Activated CD4-positive, alpha-beta T cell treated with anti-CD3 and anti-CD28 coated beads, Interleukin-2, amount 10 ng/mL, durations not matched to agents 7 days and 5 days (primary cell): ENCODE measurements at regions not wholly inside any gene's neighbourhood (a gene's known extent, or its start where the extent isn't known, plus 50 kb on each side); places are given as distances from the start of the nearest gene placed in this dataset.

Experiments
- CTCF ChIA-PET: fragments of 350-600 bp; sonication (Branson Sonifier 250); formaldehyde crosslinking; loops from one replicate; lab custom pipeline; 2021; ENCODE audit warnings: antibody characterized with exemption; lab: Charles Lee
- POLR2A ChIA-PET: fragments of 350-600 bp; sonication (Branson Sonifier 250); formaldehyde crosslinking; loops from one replicate; lab custom pipeline; 2021; ENCODE audit warnings: antibody characterized with exemption; lab: Charles Lee
- DNase-seq: peaks from one replicate; pipeline ENCODE4 v3.0.0-alpha.2; 2020
- H3K27ac Mint-ChIP-seq: one replicate; pipeline ENCODE4 v1.8.0; 2021; ENCODE audit warnings: mild to moderate bottlenecking, moderate library complexity, mixed read lengths
- H3K27me3 Mint-ChIP-seq: one replicate; pipeline ENCODE4 v1.8.0; 2021; ENCODE audit warnings: mixed read lengths
- H3K36me3 Mint-ChIP-seq: one replicate; pipeline ENCODE4 v1.8.0; 2021; ENCODE audit warnings: low read depth, mixed read lengths
- H3K4me1 Mint-ChIP-seq: one replicate; pipeline ENCODE4 v1.8.0; 2021; ENCODE audit warnings: mixed read lengths
- H3K4me3 Mint-ChIP-seq: one replicate; pipeline ENCODE4 v1.8.0; 2021; ENCODE audit warnings: mild to moderate bottlenecking, moderate library complexity, mixed read lengths
- H3K9me3 Mint-ChIP-seq: one replicate; pipeline ENCODE4 v1.8.0; 2021; ENCODE audit warnings: mixed read lengths

- DNase-seq = no peak
- Mint-ChIP-seq H3K36me3 (no peaks in the 10 kb centered on the region), H3K9me3 (peaks cover 5% of the 10 kb centered on the region), H3K4me1 (no peaks in the 10 kb centered on the region), H3K27me3 (no peaks in the 10 kb centered on the region), H3K4me3 (no peak overlapping the region), H3K27ac (no peak overlapping the region)
- ChIA-PET POLR2A (no interaction called here), CTCF (interaction anchor here (1.1 kb wide), 1 partner anchor 23 kb away, joined by 3 read pairs; no protein-coding TSS in a partner anchor)
Observed at GRCh38 chr18:41197967-41198366, 757.1 kb upstream of the PIK3C3 start.

DNA sequence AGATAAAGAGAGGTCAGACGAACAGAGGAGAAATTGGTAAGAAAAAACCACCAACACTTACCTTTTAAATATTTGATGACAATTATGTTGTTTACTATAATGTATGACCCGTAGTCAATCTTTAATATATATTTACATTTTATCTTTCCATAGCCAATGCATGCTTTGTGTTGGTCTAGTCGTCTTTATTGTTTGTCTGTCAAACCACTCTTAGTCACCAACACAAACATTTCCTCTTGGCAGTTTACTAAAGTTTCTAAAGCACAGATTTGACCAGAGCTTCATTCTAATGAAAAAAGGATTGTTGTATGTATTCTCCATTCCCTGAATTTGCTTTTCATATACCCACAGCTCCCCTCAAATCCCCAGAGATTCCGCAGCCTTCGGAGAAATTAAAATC is 784.7 kb upstream of the PIK3C3 start:
- POLR2A ChIA-PET = no interaction called here
- no peaks in the 10 kb centered on the region for H3K27me3 Mint-ChIP-seq

DNA sequence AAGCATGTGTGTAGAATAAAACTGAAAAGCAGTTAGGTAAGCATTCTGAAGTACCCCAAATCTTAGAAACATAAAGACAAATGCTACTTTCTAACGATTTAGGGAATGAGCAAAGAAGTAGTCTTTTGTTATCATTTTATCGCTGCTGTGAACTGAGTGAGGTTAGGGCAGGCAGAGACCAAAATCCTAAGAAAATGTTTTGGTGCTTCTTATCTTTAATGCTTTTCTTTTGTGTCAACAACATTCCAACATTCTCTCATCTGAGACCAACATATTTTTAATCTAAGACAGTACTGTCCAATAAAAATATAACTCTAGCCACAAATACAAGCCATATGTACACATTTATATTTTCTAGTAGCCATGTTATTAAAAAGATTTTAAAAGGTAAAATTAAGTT is 789.4 kb upstream of the PIK3C3 start:
- POLR2A ChIA-PET = no interaction called here
- DNase-seq = no peak
- no peaks in the 10 kb centered on the region for H3K27me3 Mint-ChIP-seq
- H3K4me1 Mint-ChIP-seq = no peaks in the 10 kb centered on the region
- no peak overlapping the region for H3K4me3 Mint-ChIP-seq
- H3K27ac Mint-ChIP-seq = no peak overlapping the region
- CTCF ChIA-PET = no interaction called here
- no peaks in the 10 kb centered on the region for H3K36me3 Mint-ChIP-seq
- H3K9me3 Mint-ChIP-seq = no peaks in the 10 kb centered on the region

More for the DNA sequence above, 784.7 kb upstream of the PIK3C3 start:
- no peak for DNase-seq
- no peak overlapping the region for H3K27ac Mint-ChIP-seq
- H3K9me3 Mint-ChIP-seq = no peaks in the 10 kb centered on the region
- no peaks in the 10 kb centered on the region for H3K36me3 Mint-ChIP-seq
- H3K4me1 Mint-ChIP-seq = no peaks in the 10 kb centered on the region
- CTCF ChIA-PET = no interaction called here
- H3K4me3 Mint-ChIP-seq = no peak overlapping the region

GRCh38 chr18:41162781-41163180 is 792.3 kb upstream of the PIK3C3 start:
- Mint-ChIP-seq H3K4me3 (no peak overlapping the region), H3K36me3 (no peaks in the 10 kb centered on the region), H3K27ac (no peak overlapping the region), H3K4me1 (no peaks in the 10 kb centered on the region), H3K9me3 (no peaks in the 10 kb centered on the region), H3K27me3 (no peaks in the 10 kb centered on the region)
- DNase-seq = no peak
- POLR2A ChIA-PET = no interaction called here
- CTCF ChIA-PET = no interaction called here

GRCh38 chr18:41162191-41162590 is 792.8 kb upstream of the PIK3C3 start:
- ChIA-PET POLR2A (no interaction called here), CTCF (no interaction called here)
- Mint-ChIP-seq H3K4me3 (no peak overlapping the region), H3K9me3 (no peaks in the 10 kb centered on the region), H3K27ac (no peak overlapping the region), H3K27me3 (no peaks in the 10 kb centered on the region), H3K4me1 (no peaks in the 10 kb centered on the region), H3K36me3 (no peaks in the 10 kb centered on the region)
- no peak for DNase-seq

DNA sequence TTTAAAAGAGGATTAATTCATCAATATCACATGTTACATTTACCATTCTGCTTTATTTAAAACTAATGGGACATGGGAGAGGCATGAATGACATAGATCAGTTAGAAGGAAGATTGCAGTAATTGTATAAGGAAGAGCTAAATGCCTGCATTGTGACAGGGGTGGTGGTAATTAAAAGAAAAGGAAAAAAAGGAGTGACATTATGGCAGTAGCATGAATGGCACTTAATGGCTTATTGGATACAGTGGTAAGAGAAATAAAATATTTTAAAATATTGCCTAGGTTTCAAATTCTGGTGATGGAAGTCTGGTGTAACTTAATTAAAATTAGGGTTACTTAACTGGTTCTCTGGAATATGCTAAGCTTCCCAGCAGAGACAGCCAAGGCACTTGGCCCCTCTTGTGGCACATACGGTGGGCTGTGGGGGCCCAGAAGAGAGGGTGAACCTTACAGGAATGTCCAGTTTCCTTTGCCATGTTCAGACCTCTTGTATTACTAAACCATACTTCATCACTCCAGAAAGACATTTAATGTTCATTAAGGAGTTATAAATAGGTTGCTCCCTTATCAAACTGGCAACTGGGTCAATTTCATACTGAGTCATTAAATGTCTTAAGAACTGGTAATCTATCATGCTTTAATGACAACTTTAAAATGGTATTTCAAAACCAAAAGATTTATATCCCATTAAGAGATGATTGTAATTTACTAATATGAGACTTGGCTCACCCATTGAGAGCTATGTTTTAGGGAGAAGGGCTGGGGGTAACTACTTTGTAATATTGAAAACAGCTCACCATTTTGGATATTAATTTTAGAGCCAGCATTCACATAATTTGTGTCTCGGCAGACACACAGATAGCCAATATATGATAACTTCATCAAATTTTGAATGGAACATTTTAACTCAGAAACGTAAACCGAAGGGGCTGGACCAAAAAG is 798.9 kb upstream of the PIK3C3 start:
- no peaks in the 10 kb centered on the region for H3K36me3 Mint-ChIP-seq
- no peak overlapping the region for H3K4me3 Mint-ChIP-seq

GRCh38 chr18:41155025-41155424 is 800.0 kb upstream of the PIK3C3 start:
- ChIA-PET POLR2A (no interaction called here), CTCF (no interaction called here)
- Mint-ChIP-seq H3K27me3 (no peaks in the 10 kb centered on the region), H3K27ac (no peak overlapping the region), H3K4me3 (no peak overlapping the region), H3K36me3 (no peaks in the 10 kb centered on the region), H3K9me3 (no peaks in the 10 kb centered on the region), H3K4me1 (no peaks in the 10 kb centered on the region)
- no peak for DNase-seq

More for the DNA sequence above, 798.9 kb upstream of the PIK3C3 start:
- DNase-seq = no peak
- no peaks in the 10 kb centered on the region for H3K27me3 Mint-ChIP-seq
- POLR2A ChIA-PET = no interaction called here
- H3K27ac Mint-ChIP-seq = no peak overlapping the region
- H3K4me1 Mint-ChIP-seq = no peaks in the 10 kb centered on the region
- CTCF ChIA-PET = no interaction called here
- H3K9me3 Mint-ChIP-seq = no peaks in the 10 kb centered on the region

DNA sequence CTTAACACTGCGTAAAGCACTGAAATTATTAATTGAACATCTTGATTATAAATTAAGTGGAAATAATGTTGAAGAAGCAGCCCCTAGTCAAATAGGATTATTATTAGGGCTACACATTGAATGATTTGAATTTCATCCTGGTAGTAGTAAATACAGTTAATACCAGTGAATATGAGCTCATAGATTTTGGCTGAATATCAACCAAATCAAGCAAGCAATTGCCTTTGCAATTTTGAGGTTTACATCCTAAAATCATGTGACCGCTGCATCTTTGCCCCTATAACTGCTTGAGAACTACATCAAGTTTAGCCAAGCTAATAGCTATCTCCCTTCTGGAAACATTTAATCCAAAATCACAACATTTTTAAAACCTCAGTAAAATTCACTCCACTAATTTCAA is 801.2 kb upstream of the PIK3C3 start:
- Mint-ChIP-seq H3K36me3 (no peaks in the 10 kb centered on the region), H3K4me1 (no peaks in the 10 kb centered on the region), H3K27me3 (no peaks in the 10 kb centered on the region), H3K27ac (no peak overlapping the region), H3K4me3 (no peak overlapping the region), H3K9me3 (no peaks in the 10 kb centered on the region)
- DNase-seq = no peak
- CTCF ChIA-PET = no interaction called here
- POLR2A ChIA-PET = no interaction called here

DNA sequence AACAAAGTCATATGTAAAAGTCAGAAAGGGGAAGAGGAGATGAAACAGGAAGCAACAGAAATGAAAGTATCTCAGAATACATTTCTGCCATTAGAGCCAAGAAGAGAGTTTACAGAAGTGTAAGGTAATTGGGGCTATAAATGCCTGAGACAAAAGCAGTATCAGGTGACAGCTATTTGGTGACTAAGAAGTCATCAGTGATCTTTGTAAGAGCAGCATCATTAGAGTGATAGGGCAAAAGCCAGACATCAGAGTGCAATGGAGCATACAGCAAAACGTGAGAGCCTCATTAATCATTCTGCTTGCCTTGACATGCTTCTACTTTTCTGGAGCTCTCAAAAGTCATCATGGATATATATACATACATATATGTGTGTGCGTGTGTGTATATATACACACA is 804.7 kb upstream of the PIK3C3 start:
- H3K27ac Mint-ChIP-seq = no peak overlapping the region
- no peaks in the 10 kb centered on the region for H3K36me3 Mint-ChIP-seq
- POLR2A ChIA-PET = no interaction called here

GRCh38 chr18:41146301-41146700 is 808.7 kb upstream of the PIK3C3 start:
- no peaks in the 10 kb centered on the region for H3K4me1 Mint-ChIP-seq
- no peak for DNase-seq
- no peaks in the 10 kb centered on the region for H3K36me3 Mint-ChIP-seq
- ChIA-PET CTCF (no interaction called here), POLR2A (no interaction called here)
- no peak overlapping the region for H3K4me3 Mint-ChIP-seq
- no peaks in the 10 kb centered on the region for H3K27me3 Mint-ChIP-seq
- H3K27ac Mint-ChIP-seq = no peak overlapping the region
- no peaks in the 10 kb centered on the region for H3K9me3 Mint-ChIP-seq

More for the DNA sequence above, 804.7 kb upstream of the PIK3C3 start:
- no peak overlapping the region for H3K4me3 Mint-ChIP-seq
- CTCF ChIA-PET = interaction anchor here (0.6 kb wide), 1 partner anchor 32 kb away, joined by 3 read pairs; no protein-coding TSS in a partner anchor
- DNase-seq = no peak
- no peaks in the 10 kb centered on the region for H3K9me3 Mint-ChIP-seq
- H3K27me3 Mint-ChIP-seq = no peaks in the 10 kb centered on the region
- no peaks in the 10 kb centered on the region for H3K4me1 Mint-ChIP-seq

GRCh38 chr18:41145516-41145915 is 809.5 kb upstream of the PIK3C3 start:
- DNase-seq = no peak
- ChIA-PET POLR2A (no interaction called here), CTCF (no interaction called here)
- Mint-ChIP-seq H3K4me1 (no peaks in the 10 kb centered on the region), H3K27ac (no peak overlapping the region), H3K27me3 (no peaks in the 10 kb centered on the region), H3K36me3 (no peaks in the 10 kb centered on the region), H3K4me3 (no peak overlapping the region), H3K9me3 (no peaks in the 10 kb centered on the region)

DNA sequence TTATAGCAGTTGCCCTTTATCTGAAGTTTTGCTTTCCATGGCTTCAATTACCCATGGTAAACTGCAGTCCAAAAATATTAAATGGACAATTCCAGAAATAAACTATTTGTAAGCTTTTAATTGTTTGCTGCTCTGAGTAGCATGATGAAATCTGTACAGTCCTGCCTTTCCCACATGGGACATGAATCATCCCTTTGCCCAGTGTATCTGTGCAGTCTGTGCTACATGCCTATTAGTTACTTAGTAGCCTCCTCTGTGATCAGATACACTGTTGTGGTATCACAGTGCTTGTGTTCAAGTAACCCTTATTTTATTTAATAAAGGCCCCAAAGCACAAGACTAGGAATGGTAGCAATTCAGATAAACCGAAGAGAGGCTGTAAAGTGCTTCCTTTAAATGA is 810.6 kb upstream of the PIK3C3 start:
- Mint-ChIP-seq H3K36me3 (no peaks in the 10 kb centered on the region), H3K4me3 (no peak overlapping the region), H3K4me1 (no peaks in the 10 kb centered on the region), H3K27me3 (no peaks in the 10 kb centered on the region), H3K27ac (no peak overlapping the region), H3K9me3 (peaks cover 2% of the 10 kb centered on the region)
- no peak for DNase-seq
- ChIA-PET POLR2A (no interaction called here), CTCF (no interaction called here)

GRCh38 chr18:41140506-41140905 is 814.5 kb upstream of the PIK3C3 start:
- POLR2A ChIA-PET = no interaction called here
- no peak for DNase-seq
- Mint-ChIP-seq H3K4me1 (no peaks in the 10 kb centered on the region), H3K36me3 (no peaks in the 10 kb centered on the region), H3K27ac (no peak overlapping the region), H3K27me3 (no peaks in the 10 kb centered on the region), H3K9me3 (peaks cover 2% of the 10 kb centered on the region), H3K4me3 (no peak overlapping the region)
- CTCF ChIA-PET = no interaction called here

GRCh38 chr18:41135146-41135545 is 819.9 kb upstream of the PIK3C3 start:
- ChIA-PET CTCF (no interaction called here), POLR2A (no interaction called here)
- H3K27ac Mint-ChIP-seq = no peak overlapping the region
- no peaks in the 10 kb centered on the region for H3K36me3 Mint-ChIP-seq
- no peak for DNase-seq
- no peak overlapping the region for H3K4me3 Mint-ChIP-seq
- H3K9me3 Mint-ChIP-seq = peaks cover 5% of the 10 kb centered on the region
- no peaks in the 10 kb centered on the region for H3K27me3 Mint-ChIP-seq
- H3K4me1 Mint-ChIP-seq = no peaks in the 10 kb centered on the region
